ENCODE measurements at regions not wholly inside any gene's neighbourhood (a gene's known extent, or its start where the extent isn't known, plus 50 kb on each side); places are given as distances from the start of the nearest gene placed in this dataset.

DNA sequence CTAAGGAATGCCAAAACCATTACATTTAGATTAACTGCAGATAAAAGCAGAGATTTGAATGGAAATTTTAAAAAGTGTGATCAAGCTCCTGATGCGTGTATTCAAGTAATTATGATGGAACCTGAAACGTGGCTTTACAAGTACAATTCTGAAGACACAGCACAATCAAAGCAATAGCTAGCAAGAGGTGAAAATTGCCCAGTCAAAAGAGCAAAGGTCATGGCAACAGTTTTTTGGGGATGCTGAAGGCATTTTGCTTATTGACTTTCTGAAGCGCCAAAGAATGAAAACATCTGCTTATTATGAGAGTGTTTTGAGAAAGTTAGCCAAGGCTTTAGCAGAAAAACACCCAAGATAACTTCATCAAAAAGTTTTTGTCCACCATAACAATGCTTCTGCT lies 389.6 kb upstream of the TENM4 start:
- H3K4me1 ChIP-seq (ENCODE audit: control insufficient read depth, extremely low read depth, insufficient read depth, low read length): no peaks in the 10 kb centered on the region
- H3K9ac ChIP-seq (replicated peaks; ENCODE audit: extremely low read depth, insufficient read depth, low read length): no peak overlapping the region
- H2AFZ ChIP-seq (ENCODE audit: low read depth, low read length): no peak overlapping the region
- no peaks in the 10 kb centered on the region for H3K36me3 ChIP-seq (ENCODE audit: control insufficient read depth in 2 of 2, extremely low read depth in 1 of 2, insufficient read depth in 2 of 2, low read length in 2 of 2)
- H3K79me2 ChIP-seq (ENCODE audit: control insufficient read depth, insufficient read depth, low read length): no peaks in the 10 kb centered on the region
- peaks cover 4% of the 10 kb centered on the region for H3K9me3 ChIP-seq (replicated peaks; ENCODE audit: control insufficient read depth, insufficient read depth, low read length)
- H4K20me1 ChIP-seq (replicated peaks; ENCODE audit: control insufficient read depth, extremely low read depth, insufficient read depth, low read length): no peaks in the 10 kb centered on the region
- no peaks in the 10 kb centered on the region for H3K9me1 ChIP-seq (replicated peaks; ENCODE audit: control insufficient read depth, extremely low read depth, insufficient read depth, low read length)
- H3K4me3 ChIP-seq (replicated peaks in 1 of 3; ENCODE audit: insufficient read depth in 1 of 3, low read depth in 1 of 3, low read length in 3 of 3): no peak overlapping the region
- dilution Hi-C loops (cut with MboI; ENCODE audit: extremely low pct_ligation_motif_present, low sequenced_read_pairs): no loop called here
- no TSS peak for BruUV-seq (replicated peaks)
- intact Hi-C loops (cut with micrococcal nuclease): no loop called here
- FAIRE-seq: no peak
- ChIA-PET CTCF (no interaction called here), POLR2A (no interaction called here)
- no peak for TF ChIP-seq MAX (IDR thresholded peaks at IDR 0.05; ENCODE audit: insufficient read depth, insufficient read length)
- no peak for TF ChIP-seq CTCF (IDR thresholded peaks at IDR 0.05; ENCODE audit: extremely low read depth in 1 of 2, insufficient read depth in 1 of 2, low read depth in 1 of 2, low read length in 2 of 2)
- no peak for TF ChIP-seq EZH2 (IDR thresholded peaks at IDR 0.05; ENCODE audit: borderline replicate concordance, low read depth, low read length, severe bottlenecking)
- no peak for TF ChIP-seq MYC (IDR thresholded peaks at IDR 0.05; ENCODE audit: low read depth, low read length)
- no peak for TF ChIP-seq FOS (IDR thresholded peaks at IDR 0.05; ENCODE audit: borderline replicate concordance, insufficient read depth, low read length)
- TF ChIP-seq POLR2AphosphoS5 (IDR thresholded peaks at IDR 0.05; ENCODE audit: insufficient read depth, low read depth, low read length): no peak
- TF ChIP-seq GATA2 (IDR thresholded peaks at IDR 0.05; ENCODE audit: insufficient read depth, insufficient read length, low read depth, low read length): no peak
- no peak for TF ChIP-seq POLR2A (IDR thresholded peaks at IDR 0.05; ENCODE audit: low read depth, low read length)
- TF ChIP-seq JUN (IDR thresholded peaks at IDR 0.05; ENCODE audit: borderline replicate concordance, insufficient read depth, insufficient read length, low read depth): no peak
- no peak overlapping the region for H3K27ac ChIP-seq (ENCODE audit: insufficient read depth, low read depth, low read length)
- no peaks in the 10 kb centered on the region for H3K27me3 ChIP-seq (ENCODE audit: control insufficient read depth in 2 of 2, insufficient read depth in 2 of 2, low read length in 2 of 2)
- no peak for DNase-seq (ENCODE audit: low read depth, low spot score)
- no peak overlapping the region for H3K4me2 ChIP-seq (ENCODE audit: insufficient read depth, low read length)
